DMS114 treated with DMSO at 0.1 percent for 48 hours (cell line): ENCODE measurements at regions not wholly inside any gene's neighbourhood (a gene's known extent, or its start where the extent isn't known, plus 50 kb on each side); places are given as distances from the start of the nearest gene placed in this dataset.

Experiments used
- DNase-seq: peaks from one replicate; lab custom pipeline; 2025; ENCODE audit not compliant: unreplicated experiment; lab: John Stamatoyannopoulos, UW

- DNase-seq = no peak
Observed at GRCh38 chr6:41404182-41404845, 68.9 kb downstream of the NCR2 start.

- DNase-seq = no peak
Observed at GRCh38 chr6:41405941-41406727, 70.7 kb downstream of the NCR2 start.

DNA sequence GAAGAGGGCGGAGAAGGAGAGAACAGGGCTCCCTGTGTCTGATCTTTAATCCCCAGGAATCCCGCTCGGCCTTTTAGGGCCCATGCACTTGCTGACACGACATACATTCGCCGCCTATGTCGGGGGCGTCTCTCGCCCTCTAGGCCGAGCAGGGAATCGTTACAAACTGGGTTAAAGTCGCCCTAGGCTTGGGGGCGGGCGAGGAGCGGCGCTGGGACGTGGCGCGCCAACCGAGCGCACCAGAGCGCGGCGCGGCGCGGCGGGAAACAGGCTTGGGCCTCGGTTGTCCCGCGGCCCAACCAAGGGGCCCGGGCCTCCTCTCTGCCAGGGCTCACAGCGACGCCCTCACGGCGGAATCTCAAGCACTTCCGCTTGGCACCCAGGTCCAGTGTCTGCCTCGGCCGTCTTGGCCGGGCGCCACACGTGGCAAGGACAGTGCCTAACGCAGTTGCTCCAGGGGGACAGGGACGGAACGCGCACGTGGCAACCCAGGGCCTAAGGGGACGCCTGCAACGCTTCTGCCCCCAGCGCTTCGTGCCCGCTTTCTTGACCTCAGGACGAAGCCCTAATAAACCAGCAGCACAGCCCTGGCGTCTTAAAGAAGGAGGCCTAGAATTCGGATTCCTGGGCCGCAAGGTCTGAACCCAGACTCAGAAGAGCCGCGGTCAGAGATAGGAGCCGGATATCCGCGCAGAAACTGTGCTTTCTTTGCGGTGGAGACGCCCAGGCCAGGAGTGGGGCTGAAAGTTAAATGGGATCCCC lies 71.5 kb downstream of the NCR2 start:
- no peak for DNase-seq

DNA sequence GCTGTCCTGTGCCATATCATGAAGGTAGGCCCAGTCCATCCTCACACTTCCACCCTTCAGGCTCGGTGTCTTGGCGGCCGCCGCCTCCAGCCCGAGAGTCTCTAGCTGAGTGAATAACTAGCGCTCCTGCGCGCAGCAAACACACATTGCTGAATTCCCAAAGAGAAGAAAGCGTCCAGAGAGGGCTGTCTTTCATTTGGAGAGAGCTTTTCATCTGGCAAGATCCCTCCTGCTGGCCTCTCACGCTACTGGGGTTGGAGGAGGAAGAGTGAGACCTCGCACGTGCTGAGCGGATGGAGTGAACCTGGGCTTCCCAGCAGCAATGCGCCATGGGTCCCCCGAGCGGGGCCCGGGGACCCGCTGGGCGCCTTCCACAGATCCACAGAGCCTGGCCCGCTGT lies 73.2 kb downstream of the NCR2 start:
- DNase-seq = no peak

DNA sequence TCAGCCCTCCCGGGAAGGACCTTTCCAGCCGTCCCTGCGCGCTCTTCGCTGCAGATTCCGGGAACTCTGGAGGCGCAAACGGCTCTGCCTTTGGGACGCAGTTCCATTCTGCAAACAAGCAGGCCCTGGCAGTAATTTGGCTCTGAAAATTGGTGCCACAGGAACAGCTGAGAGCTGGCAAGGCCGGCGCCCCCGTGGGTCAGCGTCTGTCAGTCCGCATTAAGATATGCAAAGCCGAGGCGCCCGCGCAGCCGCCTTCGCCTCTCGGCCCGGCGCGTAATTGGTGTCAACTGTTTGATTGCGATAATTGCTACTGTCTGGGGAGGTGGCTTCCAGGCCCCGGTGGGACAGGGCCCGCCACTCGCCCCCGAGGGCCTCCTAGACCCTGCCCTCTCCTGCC lies 73.6 kb downstream of the NCR2 start:
- no peak for DNase-seq

DNA sequence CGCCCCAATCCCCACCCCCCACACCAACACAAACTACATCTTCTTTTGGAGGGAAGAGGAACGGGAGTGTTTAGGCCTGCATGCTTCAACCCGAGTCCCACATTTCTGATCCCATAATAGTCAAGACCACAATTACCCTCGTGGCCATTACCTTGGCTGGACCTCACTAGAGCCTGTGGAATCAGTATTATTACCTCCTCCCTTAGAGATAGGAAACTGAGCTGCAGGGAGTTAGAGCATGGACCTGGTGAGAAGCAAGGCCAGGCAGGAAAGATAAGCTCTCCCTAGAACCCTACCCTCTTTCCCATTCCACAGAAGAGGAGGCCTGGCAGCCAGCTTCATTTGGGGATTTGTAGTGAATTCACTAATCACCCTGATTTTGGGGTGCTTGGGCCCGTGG lies 74.1 kb downstream of the NCR2 start:
- no peak for DNase-seq

DNA sequence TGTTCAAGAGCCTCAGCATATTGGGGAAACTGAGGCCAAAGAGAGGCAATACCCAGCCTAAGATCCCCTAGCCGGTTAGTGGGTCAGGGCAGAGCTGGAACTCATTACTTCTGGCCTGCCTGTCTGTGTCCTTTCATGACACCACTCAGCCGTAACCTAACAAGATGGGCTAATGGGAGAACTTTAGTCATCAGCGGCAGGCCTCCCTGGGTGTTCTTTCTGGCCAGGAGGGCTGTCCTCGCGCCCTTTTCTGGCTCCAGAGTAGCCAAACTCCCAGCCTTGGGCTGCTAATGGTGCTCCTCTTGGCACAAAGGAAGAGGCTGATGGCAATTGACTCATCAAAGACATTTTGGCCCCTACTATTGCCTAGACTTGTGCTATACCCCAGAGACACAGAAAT lies 76.6 kb downstream of the NCR2 start:
- no peak for DNase-seq

DNA sequence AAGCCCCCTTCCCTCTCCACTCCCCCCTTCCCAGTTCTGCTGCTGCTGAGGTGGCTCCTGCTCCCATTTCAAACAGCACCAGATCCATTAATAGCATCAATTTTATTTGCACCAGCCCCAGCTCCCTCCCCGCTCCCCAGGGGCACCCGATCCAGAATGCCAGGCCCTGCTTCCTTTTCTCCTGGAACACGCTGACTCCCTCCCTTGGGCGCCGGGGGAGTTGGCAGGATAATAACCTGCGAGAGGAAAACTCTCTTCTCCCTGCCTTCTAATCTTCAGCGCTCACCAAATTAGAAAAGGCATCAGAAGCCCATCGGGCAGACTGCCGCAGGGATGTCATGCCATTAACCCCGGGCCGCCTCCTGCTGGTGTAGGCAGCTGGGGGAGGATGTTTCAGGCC lies 77.8 kb downstream of the NCR2 start:
- DNase-seq = no peak

- no peak for DNase-seq
Observed at GRCh38 chr6:41416501-41416837, 81.1 kb downstream of the NCR2 start.

DNA sequence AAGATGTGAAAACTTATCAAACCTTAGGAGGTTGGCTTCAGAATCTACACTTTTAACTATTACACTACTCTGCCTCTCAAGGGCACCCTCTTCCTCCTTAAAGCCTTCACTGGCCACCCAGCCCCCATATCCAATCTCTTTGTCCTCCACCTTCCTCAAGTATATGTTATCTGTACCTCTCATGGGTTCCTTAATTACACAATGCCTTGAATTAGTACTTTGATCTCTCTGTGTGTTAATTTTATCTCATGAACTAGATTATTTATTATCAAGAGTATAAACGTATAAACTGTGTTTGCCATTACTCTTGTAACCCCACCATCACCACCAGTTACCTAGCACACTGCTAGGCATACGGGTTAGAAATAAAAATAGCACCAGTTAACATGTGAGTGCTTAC lies 83.3 kb downstream of the NCR2 start:
- DNase-seq = no peak

GRCh38 chr6:41419385-41419784 lies 84.0 kb downstream of the NCR2 start:
- no peak for DNase-seq

- DNase-seq = no peak
Observed at GRCh38 chr6:41420186-41420585, 84.8 kb downstream of the NCR2 start.

GRCh38 chr6:41422161-41422560 lies 86.8 kb downstream of the NCR2 start:
- no peak for DNase-seq

DNA sequence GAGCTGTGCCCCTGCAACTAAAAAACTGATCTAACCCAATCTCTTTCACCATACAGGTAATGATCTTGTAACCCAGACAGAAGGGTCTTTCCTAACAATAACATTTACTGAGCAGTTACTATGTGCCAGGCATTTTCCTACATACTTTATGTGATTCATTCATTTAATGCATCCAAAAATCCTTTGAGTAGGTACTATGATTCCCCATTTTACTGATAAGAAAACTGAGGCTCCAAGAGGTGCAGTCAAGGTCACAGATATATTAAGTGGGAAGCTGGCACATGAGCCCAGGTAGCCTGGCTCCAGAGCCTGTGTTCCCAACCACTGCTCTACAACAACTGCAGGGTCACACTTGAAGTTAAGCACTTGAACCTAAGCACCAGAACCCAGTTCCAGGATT lies 87.6 kb downstream of the NCR2 start:
- DNase-seq = no peak

GRCh38 chr6:41424370-41425058 lies 89.1 kb downstream of the NCR2 start:
- peak; percentile 80 for DNase-seq

DNA sequence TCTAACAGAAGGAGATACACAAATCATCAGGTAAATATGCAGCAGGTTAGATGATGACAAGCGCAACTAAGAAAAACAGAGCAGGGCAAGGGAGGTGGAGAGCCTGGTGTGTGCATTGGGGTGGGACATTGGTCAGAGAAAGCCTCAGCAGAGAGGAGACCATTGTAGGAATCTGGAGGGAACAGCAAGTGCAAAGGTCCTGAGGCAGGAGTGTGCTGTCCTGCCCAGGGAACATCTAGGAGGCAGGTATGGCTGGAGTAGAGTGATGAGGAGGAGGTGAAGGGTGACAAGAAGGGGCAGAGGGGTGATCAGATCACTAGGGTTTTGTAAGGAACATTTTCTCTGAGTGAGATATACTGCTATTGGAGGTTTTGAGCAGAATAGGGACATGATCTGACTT lies 90.1 kb downstream of the NCR2 start:
- DNase-seq = no peak

GRCh38 chr6:41426438-41426851 lies 91.0 kb downstream of the NCR2 start:
- no peak for DNase-seq

DNA sequence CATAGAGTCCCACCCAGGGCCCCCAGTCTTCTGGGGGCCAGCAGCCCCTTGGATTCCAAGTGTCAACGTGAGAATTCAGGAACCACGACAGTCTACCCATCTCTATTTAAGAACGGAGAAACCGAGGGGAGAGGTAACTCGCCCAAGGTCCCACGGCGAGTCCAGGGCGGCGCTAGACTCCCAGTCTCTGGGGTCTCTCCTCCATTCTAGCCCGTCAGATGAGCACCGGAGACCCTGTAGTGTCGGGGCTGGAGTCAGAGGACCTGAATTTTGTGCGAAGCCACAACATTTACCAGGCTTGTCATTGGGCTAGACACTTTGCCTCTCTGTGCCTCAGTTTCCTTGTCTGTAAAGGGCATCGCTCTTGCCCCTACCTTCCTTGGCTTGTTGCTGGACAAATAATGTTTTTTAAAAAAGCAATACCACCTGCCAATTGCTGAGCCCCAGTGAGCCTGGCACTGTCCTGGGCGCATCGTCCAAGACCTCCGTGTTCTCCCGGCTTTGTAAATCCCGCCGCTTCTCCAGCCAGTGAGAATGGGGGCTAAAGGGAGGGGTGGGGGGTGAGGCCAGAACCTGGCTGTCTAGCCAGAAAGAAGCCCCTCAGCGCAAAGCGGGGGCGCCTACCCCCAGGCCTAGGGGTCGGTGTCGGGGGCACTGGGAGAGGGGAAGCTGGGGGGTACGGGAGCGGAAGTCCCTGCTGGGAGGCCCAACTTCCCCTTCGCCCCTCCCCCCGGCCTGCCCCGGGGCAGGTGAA lies 91.7 kb downstream of the NCR2 start:
- DNase-seq = no peak

- no peak for DNase-seq
Observed at GRCh38 chr6:41427642-41428335, 92.4 kb downstream of the NCR2 start.

- DNase-seq = no peak
Observed at GRCh38 chr6:41428336-41428995, 93.1 kb downstream of the NCR2 start.
